ENCODE measurements at regions not wholly inside any gene's neighbourhood (a gene's known extent, or its start where the extent isn't known, plus 50 kb on each side); places are given as distances from the start of the nearest gene placed in this dataset.
A peak's percentile ranks its signal among the peaks of the same experiment; 100 is the strongest.
"Not testable (repeated sequence)": the region's sequence is repeated elsewhere in the genome, so short reads cannot be mapped to it uniquely, and the experiment has no call there.

DNA sequence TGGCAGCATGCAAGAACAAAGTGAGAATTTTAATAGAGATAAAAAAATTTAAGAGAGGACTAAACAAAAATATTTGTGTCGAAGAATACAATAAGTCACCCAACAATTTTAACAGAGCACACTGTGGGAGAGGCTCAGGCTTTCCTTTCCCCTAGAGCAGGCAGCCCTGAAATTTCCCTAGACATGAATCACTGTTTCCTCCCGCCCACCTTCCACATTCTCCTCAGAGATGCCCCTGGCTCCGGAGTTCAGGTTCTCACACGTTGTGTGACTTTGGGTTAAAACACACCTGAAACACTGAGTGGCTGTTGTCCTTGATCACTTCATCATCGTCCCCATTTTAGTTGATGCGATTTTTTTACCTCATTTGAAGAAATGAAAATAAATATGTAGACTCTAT, 1231.1 kb downstream of the TMEM121 start:
- ATAC-seq (ENCODE audit: low FRiP score); H3K27me3 ChIP-seq (ENCODE audit: control insufficient read depth in 1 of 2, insufficient read depth in 2 of 2, low read length in 1 of 2); H3K4me3 ChIP-seq (ENCODE audit: low read length in 2 of 2); H3K36me3 ChIP-seq (ENCODE audit: control insufficient read depth in 1 of 2, insufficient read depth in 2 of 2, low read length in 1 of 2); H3K4me1 ChIP-seq (ENCODE audit: control insufficient read depth in 1 of 2, insufficient read depth in 2 of 2, low read length in 2 of 2); H3K27ac ChIP-seq (ENCODE audit: low read depth in 1 of 2, low read length in 2 of 2); DNase-seq; H3K9me3 ChIP-seq (ENCODE audit: control insufficient read depth, low read length); intact Hi-C loops (cut with DNase I): not testable (repeated sequence)
- WGBS, 2 donors, result 32 to 59% methylated on average over 4 to 6 of the region's 6 CpGs

DNA sequence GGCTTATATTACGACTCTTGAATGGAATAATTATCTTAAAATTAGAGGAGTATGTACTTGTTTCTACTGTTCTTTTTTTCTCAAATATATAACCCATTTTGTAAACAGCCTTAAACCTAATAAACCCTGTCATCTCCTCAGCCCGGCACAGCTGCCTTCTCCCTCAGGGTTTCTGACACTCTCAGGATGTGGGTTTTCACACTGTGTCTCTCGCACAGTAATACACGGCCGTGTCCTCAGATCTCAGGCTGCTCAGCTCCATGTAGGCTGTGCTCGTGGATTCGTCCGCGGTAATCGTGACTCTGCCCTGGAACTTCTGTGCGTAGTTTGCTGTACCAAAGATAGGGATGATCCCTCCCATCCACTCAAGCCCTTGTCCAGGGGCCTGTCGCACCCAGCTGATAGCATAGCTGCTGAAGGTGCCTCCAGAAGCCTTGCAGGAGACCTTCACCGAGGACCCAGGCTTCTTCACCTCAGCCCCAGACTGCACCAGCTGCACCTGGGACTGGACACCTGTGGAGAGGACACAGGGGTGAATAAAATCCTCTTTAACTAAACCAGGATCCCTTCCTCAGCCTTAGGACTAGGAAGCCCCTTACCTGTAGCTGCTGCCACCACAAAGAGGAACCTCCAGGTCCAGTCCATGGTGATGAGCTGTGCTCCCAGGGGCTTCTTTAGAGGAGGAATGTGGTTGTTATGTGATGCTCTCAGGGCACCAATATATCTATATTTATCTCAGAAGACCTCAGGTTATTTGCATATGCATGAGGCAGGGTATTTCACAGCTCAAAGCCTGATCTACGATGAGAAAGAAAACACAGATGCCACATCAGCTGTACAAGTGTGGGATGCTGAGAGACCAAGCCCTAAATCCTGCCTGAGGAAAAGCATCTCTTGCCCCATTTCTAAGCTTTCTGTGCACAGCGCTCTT, 1235.8 kb downstream of the TMEM121 start:
- H3K27ac ChIP-seq (ENCODE audit: low read depth in 1 of 2, low read length in 2 of 2); H3K4me3 ChIP-seq (ENCODE audit: low read length in 2 of 2); H3K4me1 ChIP-seq (ENCODE audit: control insufficient read depth in 1 of 2, insufficient read depth in 2 of 2, low read length in 2 of 2); DNase-seq; H3K27me3 ChIP-seq (ENCODE audit: control insufficient read depth in 1 of 2, insufficient read depth in 2 of 2, low read length in 1 of 2); H3K9me3 ChIP-seq (ENCODE audit: control insufficient read depth, low read length); intact Hi-C loops (cut with DNase I); H3K36me3 ChIP-seq (ENCODE audit: control insufficient read depth in 1 of 2, insufficient read depth in 2 of 2, low read length in 1 of 2); ATAC-seq (ENCODE audit: low FRiP score): not testable (repeated sequence)
- 78 to 85% methylated on average over 3 to 12 of the region's 15 CpGs for WGBS, 2 donors

- H3K27me3 ChIP-seq (ENCODE audit: control insufficient read depth in 1 of 2, insufficient read depth in 2 of 2, low read length in 1 of 2); intact Hi-C loops (cut with DNase I); H3K36me3 ChIP-seq (ENCODE audit: control insufficient read depth in 1 of 2, insufficient read depth in 2 of 2, low read length in 1 of 2); DNase-seq; H3K9me3 ChIP-seq (ENCODE audit: control insufficient read depth, low read length); H3K27ac ChIP-seq (ENCODE audit: low read depth in 1 of 2, low read length in 2 of 2); H3K4me1 ChIP-seq (ENCODE audit: control insufficient read depth in 1 of 2, insufficient read depth in 2 of 2, low read length in 2 of 2); H3K4me3 ChIP-seq (ENCODE audit: low read length in 2 of 2): not testable (repeated sequence)
- 26 to 28% methylated on average over 10 to 11 of the region's 11 CpGs for WGBS, 2 donors
- peak; percentile 79 for ATAC-seq (ENCODE audit: low FRiP score)
Measured at GRCh38 chr14:106764968-106765369, 1238.6 kb downstream of the TMEM121 start.

DNA sequence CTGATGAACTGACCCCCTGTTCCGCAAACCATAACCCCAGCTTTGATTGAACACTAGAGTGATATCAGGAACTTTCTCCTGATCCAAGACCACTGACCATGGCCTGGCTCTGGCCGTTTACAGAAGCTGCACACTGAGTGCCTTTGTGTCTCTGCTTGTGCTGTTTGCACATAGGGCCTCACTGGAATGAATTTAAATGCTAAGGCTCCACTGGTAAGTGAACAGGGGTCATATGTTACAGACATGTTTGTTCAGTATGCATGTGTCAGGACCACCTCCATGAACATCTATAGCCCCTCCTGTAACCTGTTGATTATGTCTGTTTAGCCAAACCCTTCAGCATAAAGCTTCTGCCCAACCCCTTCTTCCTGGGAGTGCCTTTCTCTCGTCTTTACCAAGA, 1239.8 kb downstream of the TMEM121 start:
- DNase-seq (no peak), ATAC-seq (ENCODE audit: low FRiP score) (no peak)
- intact Hi-C loops (cut with DNase I), result no loop called here
- WGBS, 2 donors, result 24 to 49% methylated on average over 3 of the region's 3 CpGs
- no peaks in the 10 kb centered on the region for H3K4me1 ChIP-seq (ENCODE audit: control insufficient read depth in 1 of 2, insufficient read depth in 2 of 2, low read length in 2 of 2)
- H3K9me3 ChIP-seq (ENCODE audit: control insufficient read depth, low read length), result no peaks in the 10 kb centered on the region
- H3K36me3 ChIP-seq (ENCODE audit: control insufficient read depth in 1 of 2, insufficient read depth in 2 of 2, low read length in 1 of 2), result no peaks in the 10 kb centered on the region
- H3K27ac ChIP-seq (ENCODE audit: low read depth in 1 of 2, low read length in 2 of 2), result no peak overlapping the region
- H3K4me3 ChIP-seq (ENCODE audit: low read length in 2 of 2), result no peak overlapping the region
- H3K27me3 ChIP-seq (ENCODE audit: control insufficient read depth in 1 of 2, insufficient read depth in 2 of 2, low read length in 1 of 2), result no peaks in the 10 kb centered on the region

DNA sequence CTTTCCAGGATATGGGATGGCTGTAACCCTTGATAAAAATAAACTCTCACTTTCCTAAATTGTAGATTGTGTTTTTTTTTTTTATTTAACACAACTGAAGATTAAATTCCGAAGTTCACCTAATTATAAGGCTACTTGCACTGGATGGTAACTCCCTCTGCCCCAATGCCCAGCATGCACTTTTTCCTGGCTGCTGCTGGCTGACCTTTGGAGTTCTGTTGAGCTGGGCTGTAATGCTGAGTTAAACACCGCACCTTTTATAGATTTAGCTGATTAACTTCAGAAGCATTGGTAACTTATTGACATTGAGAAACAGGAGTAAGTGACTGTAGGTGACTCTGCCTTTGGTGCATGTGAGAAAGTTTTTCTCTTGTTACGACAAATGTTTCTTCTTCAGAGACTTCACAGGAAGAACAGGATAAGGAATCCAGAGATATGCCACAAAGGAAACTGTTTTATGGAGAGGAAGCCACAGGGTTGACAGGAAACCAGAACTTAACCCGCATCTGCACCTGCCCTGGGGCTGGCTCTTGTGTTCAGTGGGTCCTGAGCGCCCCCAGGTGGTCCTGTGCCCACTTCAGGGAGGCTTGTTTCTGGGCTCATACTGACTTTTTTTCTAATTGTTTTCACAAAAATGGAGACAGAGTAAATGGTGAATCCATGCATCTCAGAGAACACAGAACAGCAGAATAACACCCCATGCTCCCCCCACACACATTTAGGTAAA, 1240.3 kb downstream of the TMEM121 start:
- H3K36me3 ChIP-seq (ENCODE audit: control insufficient read depth in 1 of 2, insufficient read depth in 2 of 2, low read length in 1 of 2); DNase-seq; H3K27ac ChIP-seq (ENCODE audit: low read depth in 1 of 2, low read length in 2 of 2); H3K4me3 ChIP-seq (ENCODE audit: low read length in 2 of 2); H3K4me1 ChIP-seq (ENCODE audit: control insufficient read depth in 1 of 2, insufficient read depth in 2 of 2, low read length in 2 of 2); ATAC-seq (ENCODE audit: low FRiP score); intact Hi-C loops (cut with DNase I); H3K9me3 ChIP-seq (ENCODE audit: control insufficient read depth, low read length); H3K27me3 ChIP-seq (ENCODE audit: control insufficient read depth in 1 of 2, insufficient read depth in 2 of 2, low read length in 1 of 2): not testable (repeated sequence)
- WGBS, 2 donors, result 25 to 39% methylated on average over 4 to 5 of the region's 5 CpGs

- intact Hi-C loops (cut with DNase I); H3K27ac ChIP-seq (ENCODE audit: low read depth in 1 of 2, low read length in 2 of 2); DNase-seq; H3K4me1 ChIP-seq (ENCODE audit: control insufficient read depth in 1 of 2, insufficient read depth in 2 of 2, low read length in 2 of 2); H3K36me3 ChIP-seq (ENCODE audit: control insufficient read depth in 1 of 2, insufficient read depth in 2 of 2, low read length in 1 of 2); H3K4me3 ChIP-seq (ENCODE audit: low read length in 2 of 2); H3K9me3 ChIP-seq (ENCODE audit: control insufficient read depth, low read length); H3K27me3 ChIP-seq (ENCODE audit: control insufficient read depth in 1 of 2, insufficient read depth in 2 of 2, low read length in 1 of 2); ATAC-seq (ENCODE audit: low FRiP score): not testable (repeated sequence)
- 50 to 62% methylated on average over 8 of the region's 8 CpGs for WGBS, 2 donors
Measured at GRCh38 chr14:106768230-106768629, 1241.8 kb downstream of the TMEM121 start.

DNA sequence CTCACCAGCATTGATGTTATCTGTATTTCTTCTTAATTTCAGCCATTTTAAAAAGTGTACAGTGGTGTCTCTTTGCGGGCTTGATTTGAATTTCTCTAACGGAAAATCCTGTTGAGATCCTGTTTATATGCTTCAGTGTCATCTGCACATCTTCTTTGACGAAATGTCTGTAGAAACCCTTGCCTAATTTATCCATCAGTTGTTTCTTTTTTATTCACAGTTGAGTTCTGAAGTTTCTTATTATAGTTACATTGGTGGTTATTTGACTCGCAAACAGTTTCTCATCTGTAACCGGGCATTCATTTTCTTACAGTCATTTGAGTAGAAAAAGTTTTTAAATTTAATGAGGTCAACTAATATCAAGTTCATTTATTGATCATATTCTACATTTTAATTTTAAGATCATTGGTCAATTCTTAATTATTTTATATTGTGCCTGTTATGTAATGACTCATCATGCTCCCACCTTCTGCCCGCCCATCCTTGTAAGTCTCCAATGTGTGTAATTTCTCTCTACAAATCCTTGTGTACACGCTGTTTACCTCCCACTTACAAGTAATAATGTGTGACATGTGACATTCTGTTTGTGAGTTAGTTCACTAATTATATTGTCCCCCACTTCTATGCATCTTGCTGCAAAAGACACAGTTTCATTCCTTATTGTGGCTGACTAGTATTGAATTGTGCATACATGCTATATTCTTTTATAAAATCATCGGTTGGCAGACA, 1242.8 kb downstream of the TMEM121 start:
- H3K27me3 ChIP-seq (ENCODE audit: control insufficient read depth in 1 of 2, insufficient read depth in 2 of 2, low read length in 1 of 2); H3K4me1 ChIP-seq (ENCODE audit: control insufficient read depth in 1 of 2, insufficient read depth in 2 of 2, low read length in 2 of 2); H3K36me3 ChIP-seq (ENCODE audit: control insufficient read depth in 1 of 2, insufficient read depth in 2 of 2, low read length in 1 of 2); DNase-seq; H3K4me3 ChIP-seq (ENCODE audit: low read length in 2 of 2); intact Hi-C loops (cut with DNase I); H3K27ac ChIP-seq (ENCODE audit: low read depth in 1 of 2, low read length in 2 of 2); ATAC-seq (ENCODE audit: low FRiP score); H3K9me3 ChIP-seq (ENCODE audit: control insufficient read depth, low read length): not testable (repeated sequence)
- WGBS, 2 donors, result 55 to 60% methylated on average over 8 of the region's 8 CpGs

- ATAC-seq (ENCODE audit: low FRiP score); H3K27ac ChIP-seq (ENCODE audit: low read depth in 1 of 2, low read length in 2 of 2); H3K9me3 ChIP-seq (ENCODE audit: control insufficient read depth, low read length); intact Hi-C loops (cut with DNase I); H3K36me3 ChIP-seq (ENCODE audit: control insufficient read depth in 1 of 2, insufficient read depth in 2 of 2, low read length in 1 of 2); DNase-seq; H3K4me3 ChIP-seq (ENCODE audit: low read length in 2 of 2); H3K4me1 ChIP-seq (ENCODE audit: control insufficient read depth in 1 of 2, insufficient read depth in 2 of 2, low read length in 2 of 2); H3K27me3 ChIP-seq (ENCODE audit: control insufficient read depth in 1 of 2, insufficient read depth in 2 of 2, low read length in 1 of 2): not testable (repeated sequence)
- WGBS, 2 donors, result 60 to 61% methylated on average over 1 of the region's 5 CpGs
Measured at GRCh38 chr14:106770158-106770672, 1243.8 kb downstream of the TMEM121 start.
